ENCODE measurements at regions not wholly inside any gene's neighbourhood (a gene's known extent, or its start where the extent isn't known, plus 50 kb on each side); places are given as distances from the start of the nearest gene placed in this dataset.

DNA sequence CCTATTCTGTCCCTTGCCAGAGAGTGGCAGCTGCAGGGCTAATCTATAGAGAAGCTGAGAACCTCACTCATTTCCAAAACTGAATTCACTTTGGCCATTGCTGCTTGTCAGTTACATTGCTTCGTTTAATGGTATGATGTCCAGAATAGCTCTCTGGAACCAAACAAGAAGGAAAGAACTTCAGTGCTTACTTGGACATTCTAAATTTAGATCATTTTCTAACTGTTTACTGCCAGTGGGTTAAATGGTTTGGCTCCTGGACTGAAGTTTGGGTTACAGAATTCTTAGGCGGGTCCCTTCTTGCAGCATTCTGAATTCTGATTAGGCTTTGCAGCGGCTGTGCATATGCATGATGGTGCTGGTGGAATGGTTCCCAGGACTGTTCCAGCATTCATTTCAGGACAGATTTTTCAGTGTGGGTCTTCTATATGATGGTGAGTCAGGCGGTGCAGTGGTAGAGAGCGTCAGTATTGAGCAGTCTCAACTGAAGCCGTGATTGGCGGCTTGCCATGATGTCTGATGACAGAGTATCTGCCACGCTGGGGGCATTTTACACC is 148.7 kb downstream of the DYRK2 start:
- no peak for DNase-seq (ENCODE audit: low spot score)

DNA sequence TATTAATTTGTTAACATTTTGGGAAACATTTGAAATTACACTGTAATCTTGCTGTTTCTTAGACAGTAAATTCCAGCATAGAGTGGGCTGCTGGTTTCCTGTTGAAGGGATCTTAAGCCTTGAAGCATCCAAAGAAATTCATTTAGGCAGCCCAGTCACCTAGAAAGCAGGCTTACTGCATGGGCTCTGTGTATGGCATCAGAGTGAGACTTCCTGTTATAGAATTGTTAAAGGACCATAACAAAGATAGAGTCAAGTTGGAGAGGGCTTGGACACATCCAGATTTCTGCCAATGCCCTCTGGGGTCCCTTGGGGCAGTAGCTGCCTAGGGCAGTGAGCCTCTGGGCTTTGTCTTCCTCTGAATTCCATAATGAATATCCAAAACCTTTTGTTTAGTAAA is 149.2 kb downstream of the DYRK2 start:
- DNase-seq (ENCODE audit: low spot score), result no peak

DNA sequence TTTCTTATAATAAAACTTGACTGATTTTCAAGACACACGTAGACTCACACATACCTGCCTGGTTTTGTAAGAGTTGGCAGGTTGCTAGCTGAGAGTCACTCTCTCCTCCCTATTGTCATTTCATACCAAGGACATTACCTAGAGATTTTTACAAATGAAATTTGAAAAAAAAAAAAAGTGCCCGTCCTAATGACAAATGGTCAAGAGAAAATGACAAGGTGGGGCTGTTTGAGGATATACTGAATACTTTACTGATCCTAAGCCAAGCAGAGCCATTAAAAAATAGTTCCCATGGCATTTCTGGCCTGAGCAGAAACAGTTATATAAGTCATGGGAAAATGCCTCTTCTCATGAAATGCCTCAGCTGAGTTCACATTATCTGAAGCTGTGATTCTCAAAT is 150.2 kb downstream of the DYRK2 start:
- no peak for DNase-seq (ENCODE audit: low spot score)

DNA sequence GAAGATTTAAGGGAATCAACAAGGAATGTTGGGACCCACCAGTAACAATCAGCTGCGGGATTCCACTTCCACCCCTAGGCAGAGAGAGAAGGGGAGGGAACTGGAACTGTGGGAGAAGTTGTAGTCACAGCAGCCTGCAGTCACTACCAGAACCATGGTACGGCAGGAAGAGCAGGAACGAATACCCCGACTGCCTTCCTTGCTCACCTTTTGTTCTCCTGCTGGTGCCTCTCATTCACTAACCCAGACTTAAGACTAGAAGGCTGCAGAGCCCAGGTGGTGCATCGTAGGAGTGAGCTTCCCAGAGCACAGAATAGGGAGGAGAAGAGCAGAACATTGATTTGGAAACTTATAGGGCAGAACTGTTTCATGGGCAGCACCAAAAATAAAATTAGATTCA is 154.2 kb downstream of the DYRK2 start:
- DNase-seq (ENCODE audit: low spot score), result no peak

DNA sequence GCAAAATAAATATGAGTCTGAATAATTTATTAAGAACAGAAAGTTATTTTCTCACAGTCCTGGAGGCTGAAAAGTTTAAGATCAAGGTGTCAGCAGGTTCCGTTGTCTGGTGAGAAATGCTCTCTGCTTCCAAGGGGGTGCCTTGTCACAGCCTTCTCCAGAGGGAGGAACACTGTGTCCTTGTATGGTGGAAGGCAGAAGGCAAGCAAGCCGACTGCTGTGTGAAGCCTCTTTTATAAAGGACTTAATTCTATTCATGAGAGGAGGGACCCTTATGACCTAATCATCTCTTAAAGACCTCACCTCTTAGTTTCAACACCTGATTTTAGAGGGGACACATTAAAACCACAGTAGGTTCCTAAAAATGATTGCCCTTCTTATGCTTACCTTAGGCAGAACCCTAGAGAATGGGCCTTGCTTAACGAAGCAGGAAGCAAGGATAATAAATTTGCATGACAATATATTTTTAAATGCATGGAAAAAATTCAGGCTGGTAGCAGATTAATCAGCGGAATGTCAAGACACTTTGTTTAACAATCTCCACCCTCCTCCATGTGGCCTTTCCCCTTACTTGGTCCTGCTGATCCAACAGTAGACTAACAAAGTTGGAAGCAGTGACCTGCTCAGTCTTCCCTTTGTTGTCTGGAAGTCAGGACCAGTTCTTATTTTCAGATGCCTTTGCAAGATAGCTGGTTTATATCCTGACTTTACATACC is 154.9 kb downstream of the DYRK2 start:
- no peak for DNase-seq (ENCODE audit: low spot score)

DNA sequence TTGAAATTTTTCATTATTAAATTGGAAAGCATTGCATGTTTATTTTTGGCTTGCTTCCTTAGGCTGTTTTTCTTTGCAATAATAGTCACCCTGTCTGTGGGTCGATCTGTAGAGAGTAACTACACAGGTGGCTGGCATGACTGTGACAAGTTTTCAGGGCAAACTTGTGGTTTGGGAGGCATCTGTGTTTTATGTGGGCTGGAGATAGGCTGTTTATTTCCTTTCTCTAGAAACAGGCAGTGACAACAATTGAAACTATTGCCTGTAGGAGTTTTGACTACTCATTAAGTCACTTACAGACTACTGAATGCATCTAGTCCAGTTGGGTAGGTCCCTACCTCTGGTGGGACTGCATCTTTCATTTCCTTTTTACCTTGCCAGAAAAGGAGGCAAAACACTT is 155.6 kb downstream of the DYRK2 start:
- DNase-seq (ENCODE audit: low spot score), result no peak

DNA sequence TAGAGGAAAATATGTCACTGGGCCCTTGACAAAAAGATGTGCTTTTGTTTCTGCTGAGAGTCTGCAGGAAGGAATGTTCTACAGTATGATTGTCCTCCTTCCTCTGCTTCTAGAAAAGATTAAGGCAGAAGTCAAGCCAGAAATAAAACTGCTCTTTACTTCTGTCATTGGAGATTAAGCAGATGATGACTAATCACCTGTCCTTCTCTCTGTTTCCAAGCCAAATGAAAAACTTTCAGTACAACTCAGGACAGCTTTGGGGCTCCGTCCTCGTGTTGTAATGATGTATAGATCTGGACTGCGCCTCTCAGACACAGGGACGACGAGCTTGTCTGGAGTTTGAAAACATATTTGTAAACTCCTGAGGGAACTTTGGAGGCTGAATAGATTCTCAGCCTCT is 159.3 kb downstream of the DYRK2 start:
- DNase-seq (ENCODE audit: low spot score), result no peak

DNA sequence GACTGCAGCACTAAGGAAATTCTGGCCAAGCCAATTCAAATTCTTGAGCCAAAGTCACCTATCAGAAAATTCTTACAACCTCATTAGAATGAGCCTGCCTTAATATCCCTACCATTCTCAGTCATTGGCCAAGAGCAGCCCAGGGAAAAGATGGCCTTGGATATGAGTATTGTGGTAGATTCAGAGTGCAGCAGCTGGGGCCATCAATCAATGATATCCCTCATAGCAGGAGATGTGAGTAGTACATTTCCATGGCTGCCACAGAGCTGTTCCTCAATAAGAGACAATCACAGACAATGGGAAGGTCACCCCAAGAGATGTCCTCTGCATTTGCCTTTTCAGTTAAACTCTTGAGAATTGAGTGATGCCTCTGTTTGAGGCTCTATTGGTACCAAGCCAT is 161.6 kb downstream of the DYRK2 start:
- DNase-seq (ENCODE audit: low spot score), result no peak

DNA sequence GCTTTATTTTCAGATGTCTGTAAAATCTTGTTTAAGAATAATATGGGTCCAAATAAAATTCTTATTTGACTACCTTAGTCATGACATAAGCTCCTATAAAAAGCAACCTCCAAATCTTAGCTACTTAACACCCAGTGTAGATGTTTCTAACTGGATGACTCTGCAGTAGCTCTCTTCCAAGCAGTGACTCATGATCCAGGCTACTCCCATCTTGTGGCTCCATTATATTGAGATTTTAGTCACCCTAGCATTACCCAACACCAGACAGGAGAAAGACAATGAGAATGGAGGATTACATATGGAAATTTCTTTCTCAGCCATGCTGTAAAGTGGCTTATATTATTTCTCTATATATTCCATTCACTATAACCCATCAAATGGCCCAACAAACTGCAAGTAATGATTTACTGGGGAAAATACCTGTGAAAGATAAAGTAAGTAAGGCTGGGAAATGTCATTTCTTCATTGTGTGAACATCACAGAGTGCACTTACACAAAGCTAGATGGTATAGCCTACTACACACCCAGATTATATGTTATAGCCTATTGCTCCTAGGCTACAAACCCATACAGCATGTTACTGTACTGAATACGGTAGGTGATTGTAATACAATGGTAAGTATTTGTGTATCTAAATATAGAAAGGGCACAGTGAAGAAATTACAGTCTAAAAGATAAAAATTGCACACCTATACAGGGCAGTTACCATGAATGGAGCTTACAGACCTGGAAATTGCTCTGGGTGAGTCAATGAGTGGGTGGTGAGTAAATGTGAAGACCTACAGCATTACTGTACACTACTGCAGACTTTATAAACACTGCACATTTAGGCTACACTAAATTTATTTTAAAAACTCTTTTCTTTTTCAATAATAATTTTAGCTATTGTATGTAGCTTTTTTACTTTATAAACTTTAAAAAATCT is 163.2 kb downstream of the DYRK2 start:
- no peak for DNase-seq (ENCODE audit: low spot score)

DNA sequence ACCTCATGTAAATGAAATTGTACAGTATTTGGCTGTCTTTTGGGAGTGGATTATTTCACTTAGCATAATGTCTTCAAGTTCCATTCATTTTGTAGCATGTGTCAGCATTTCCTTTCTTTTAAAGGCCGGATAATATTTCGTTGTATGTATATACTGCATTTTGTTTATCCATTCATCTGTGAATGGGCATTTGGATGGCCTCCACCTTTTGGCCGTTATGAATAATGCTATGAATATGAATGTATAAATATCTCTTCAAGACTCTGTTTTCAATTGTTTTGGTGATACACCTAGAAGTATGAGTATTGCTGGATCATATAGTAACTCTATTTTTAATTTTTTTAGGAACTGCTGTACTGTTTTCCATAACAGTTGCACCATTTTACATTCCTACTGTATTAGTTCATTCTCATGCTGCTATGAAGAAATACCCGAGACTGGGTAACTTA is 164.9 kb downstream of the DYRK2 start:
- DNase-seq (ENCODE audit: low spot score), result no peak

DNA sequence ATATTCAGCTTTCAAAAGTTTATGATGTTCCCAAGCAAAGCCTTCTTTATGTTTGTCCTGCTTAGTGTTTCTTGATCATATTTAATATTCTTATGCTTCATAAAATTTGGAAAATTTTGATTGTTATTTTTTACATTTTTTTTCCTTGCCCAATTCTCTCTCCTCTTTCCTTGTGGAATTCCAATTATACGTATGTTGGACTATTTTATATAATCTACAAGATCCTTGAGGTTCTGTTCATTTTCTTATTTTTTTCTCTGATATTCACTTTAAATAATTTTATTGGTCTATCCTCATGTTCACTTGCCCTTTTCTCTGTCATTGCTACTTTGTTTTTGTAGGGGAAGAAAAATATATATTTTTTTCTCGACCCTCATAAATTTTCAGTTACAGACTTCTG is 167.7 kb downstream of the DYRK2 start:
- DNase-seq (ENCODE audit: low spot score), result no peak

DNA sequence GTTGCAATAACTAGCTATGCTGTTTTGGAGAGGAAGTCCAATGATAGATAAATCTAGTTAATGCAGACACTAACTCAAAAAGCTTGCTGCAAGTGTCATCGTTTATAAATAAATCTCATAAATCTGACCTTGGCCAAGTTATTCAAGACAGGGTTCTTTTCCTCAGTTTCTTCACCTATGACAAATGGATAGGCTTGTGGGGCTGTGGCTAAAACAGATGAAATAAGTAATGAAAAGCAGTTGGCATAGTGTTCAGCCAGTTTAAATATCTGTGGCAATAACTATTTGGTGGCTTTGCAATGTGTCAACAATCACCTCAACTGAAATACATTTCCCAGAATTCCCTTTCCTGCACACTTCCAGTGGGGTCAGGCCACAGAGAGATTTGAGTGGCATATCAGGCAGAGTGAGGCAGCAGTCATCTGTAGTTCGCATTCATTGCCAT is 169.9 kb downstream of the DYRK2 start:
- no peak for DNase-seq (ENCODE audit: low spot score)

DNA sequence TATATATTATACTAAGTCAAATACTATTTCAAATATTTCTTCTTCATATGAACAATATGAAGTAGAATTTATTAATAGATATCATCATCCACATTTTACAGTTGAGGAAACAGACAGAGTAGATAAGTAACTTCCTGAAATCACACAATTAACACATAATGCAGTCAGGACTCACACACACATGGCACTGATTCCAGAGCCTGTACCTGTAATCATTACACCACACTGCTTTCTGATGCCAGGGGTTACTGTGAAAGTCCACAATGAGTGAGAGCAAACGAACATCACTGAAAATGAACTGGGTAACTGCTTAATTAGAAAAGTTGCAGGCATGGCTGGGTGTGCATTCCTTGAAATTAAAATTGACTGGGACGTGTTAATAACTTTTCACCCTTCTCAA is 169.3 kb upstream of the IFNG-AS1 start:
- no peak for DNase-seq (ENCODE audit: low spot score)

DNA sequence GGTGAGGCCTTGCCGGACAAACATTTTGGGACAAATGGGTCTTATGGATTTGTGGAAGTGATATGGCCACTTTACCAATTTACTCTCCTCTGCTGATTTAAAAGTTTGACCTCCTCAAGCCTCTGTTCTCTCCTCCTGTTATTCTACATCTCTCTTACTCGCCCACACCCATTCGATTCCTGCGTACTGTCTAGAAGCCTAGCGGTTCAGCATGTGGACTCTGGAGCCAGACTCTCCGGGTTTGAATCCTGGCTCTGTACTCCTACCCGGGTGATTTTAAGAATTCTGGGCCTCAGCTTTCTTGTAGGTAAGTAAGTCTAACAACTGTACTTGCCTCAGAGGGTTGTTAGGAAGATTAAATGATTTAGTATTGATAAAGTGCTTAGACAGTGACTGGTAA is 168.6 kb upstream of the IFNG-AS1 start:
- no peak for DNase-seq (ENCODE audit: low spot score)

DNA sequence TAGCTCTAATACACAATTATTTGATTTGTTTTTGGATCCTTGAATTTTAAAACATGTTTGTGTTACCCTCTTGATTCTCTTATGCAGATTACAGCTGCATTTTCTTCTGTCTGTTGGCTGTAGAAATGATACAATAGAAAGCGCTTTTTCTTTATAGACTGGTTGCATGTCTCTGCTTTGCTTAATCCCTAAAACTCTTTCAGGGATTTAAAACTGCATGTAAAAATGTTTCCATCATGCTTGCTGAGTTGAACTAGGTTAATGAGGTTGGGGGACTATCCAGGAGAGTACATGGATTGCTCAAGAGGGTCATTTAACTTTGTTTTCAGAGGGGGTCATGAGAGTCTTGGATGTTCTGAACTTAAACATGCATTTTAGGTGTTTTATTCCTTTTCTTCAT is 166.4 kb upstream of the IFNG-AS1 start:
- DNase-seq (ENCODE audit: low spot score), result no peak

DNA sequence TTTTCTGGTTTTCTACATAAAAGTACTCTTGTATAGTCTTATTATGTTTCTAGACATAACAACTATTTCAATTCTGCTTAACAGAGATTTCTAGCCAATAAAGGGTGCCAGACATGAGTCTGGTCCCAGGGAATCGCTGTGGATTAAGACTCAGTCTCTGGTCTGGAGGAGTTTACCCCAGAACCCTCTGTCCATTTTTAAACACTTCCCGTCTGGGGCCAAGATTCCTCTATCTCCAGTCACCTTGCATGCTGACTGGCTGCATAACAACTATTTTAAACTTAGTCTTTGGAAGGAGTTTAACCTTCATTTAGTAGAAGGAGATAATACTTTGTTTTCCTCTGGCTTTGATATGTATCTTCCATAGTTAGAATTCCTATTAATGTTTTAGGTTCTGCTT is 163.1 kb upstream of the IFNG-AS1 start:
- no peak for DNase-seq (ENCODE audit: low spot score)

DNA sequence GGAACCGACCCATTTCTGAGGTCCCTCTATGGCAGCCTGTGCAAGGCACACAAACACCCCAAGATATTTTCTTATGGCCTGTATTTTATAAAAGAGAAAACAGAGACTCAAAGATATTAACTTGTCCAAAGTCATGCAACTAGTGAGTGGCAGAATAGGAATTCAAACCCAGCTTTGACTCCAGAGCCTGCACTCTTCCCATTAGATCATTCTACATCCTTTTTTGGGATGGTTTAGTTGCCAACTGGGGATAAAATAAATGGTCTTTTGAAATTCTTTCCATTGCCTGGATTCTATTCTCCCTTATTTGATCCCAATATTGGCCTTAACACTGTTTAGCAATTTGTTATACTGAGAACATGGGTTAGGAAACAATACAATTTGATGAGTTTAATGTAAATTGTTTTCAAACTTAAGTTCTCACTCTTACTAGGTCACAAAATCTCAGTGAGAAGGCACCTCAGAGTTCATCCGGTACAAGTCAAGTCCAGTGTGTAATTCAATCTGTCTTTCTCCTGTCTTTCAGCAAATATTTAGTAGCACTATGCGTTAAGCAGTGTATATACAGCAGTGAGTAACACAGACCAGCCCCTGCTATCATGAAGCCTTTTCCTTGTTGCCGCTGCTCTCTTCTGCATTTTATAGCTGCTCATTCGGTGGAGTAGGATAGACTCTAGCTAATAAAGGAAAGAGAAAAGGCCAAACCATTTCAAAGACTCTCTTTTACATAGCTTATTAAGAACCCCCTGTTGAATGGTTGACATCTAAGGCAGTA is 162.1 kb upstream of the IFNG-AS1 start:
- no peak for DNase-seq (ENCODE audit: low spot score)

DNA sequence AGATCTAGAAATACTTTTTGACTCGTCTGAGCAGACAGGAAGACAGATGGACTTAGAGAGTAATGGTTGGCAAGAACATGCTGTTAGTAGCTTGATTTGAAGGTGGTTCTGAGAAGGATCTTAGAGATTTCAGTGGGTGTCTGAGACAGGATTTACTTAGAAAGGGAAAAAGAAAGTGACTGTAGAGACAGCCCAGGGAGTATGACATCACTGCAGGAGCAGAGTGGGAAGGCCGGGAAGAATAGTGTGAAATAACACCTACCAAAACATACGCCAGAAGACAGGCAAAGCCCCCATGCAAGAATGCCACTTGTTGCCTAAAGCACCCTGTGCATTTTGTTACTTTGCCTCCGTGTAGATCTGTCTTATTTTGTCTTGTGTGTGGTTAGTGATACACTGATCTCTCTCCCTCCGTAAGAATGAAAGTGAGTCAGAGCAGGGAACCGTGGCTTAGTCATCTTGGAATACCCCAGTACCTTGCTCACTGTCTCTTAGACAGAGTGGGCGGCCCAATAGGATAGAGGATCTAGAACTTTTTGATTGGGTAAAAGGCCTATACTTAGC is 161.3 kb upstream of the IFNG-AS1 start:
- peak; percentile 27 for DNase-seq (ENCODE audit: low spot score)

DNA sequence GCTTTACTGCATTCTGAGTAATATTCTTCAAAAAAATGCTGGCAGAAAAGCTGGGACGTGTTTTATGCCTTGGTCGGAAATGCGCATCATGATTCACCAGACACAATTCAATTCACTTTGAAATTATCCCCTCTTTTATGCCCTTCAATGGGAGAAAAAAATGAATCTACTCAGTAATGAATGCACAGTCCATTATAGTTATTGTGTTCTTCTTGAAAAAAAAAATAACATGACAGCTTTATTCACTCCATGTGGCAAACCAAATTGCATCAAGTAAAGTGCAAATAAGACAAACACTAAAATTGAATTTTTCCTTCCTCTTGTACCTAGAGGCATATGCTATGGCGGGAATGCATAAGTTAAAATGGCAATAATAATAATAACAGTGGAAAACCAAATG is 159.4 kb upstream of the IFNG-AS1 start:
- DNase-seq (ENCODE audit: low spot score), result no peak

DNA sequence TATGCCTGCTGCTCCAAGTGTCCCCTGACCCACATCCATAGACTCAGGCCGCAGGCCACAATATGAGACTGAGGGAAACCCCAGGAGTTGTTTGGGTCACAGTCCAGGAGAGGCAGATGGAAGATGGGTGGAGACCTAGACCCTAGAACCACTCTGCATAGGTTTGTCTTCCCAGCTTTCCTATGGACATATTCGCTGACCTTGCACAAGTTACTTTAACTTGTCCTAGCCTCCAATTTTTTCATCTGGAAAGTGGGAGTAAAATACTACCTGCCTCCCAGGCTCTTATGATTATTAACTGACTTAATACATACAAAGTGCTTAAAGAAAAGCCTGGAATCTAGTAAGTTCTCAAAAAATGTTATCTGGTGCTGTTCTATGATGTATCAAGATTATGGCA is 157.1 kb upstream of the IFNG-AS1 start:
- DNase-seq (ENCODE audit: low spot score), result no peak

DNA sequence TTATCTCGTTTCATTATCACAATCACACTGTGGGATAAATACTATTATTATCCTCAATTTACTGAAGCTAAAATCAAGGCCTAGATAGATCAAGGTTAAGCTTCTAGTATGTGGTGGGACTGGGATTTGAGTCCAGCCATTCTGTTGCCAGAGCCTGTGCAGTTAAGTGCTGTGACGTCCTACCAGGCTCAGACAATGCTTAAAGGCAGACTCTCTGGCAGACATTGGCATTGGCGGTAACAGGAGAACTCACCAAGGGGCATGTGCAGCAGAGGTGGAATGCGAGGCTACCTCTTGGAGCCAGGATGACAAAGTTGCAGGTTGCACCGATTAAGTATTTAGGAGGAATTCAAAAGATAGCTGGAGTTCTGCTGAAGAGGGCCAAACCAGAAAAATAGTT is 155.6 kb upstream of the IFNG-AS1 start:
- no peak for DNase-seq (ENCODE audit: low spot score)

DNA sequence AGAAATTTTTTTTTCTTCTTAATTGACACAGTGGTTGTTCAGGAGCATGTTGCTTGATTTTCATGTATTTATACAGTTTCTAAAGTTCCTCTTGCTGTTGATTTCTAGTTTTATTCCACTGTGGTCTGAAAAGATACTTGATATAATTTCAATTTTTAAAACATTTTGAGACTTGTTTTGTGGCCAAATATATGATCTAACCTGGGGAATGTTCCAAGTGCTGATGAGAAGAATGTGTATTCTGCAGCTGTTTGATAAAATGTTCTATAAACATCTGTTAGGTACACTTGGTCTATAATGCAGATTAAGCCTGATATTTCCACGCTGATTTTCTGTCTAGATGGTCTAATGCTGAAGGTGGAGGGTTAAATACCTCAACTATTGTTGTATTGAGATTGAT is 151.4 kb upstream of the IFNG-AS1 start:
- no peak for DNase-seq (ENCODE audit: low spot score)

Measured in mucosa of gallbladder (tissue), 1 donor.